SH-SY5Y (cell line): ENCODE measurements at regions not wholly inside any gene's neighbourhood (a gene's known extent, or its start where the extent isn't known, plus 50 kb on each side); places are given as distances from the start of the nearest gene placed in this dataset.

Source experiments
- GATA2 ChIP-seq: IDR thresholded peaks from 2 replicates; pipeline ENCODE4 v1.6.1; 2011; ENCODE audit warnings: mild to moderate bottlenecking, low read depth, low read length
- GATA3 ChIP-seq: IDR thresholded peaks from 2 replicates; pipeline ENCODE4 v1.6.1; 2011; ENCODE audit warnings: low read depth, mild to moderate bottlenecking, low read length, moderate library complexity

- no peak for TF ChIP-seq GATA3
- TF ChIP-seq GATA2: no peak
Observed at GRCh38 chr12:23259558-23259957, 634.6 kb downstream of the ETNK1 start.

GRCh38 chr12:23262670-23263069 lies 637.7 kb downstream of the ETNK1 start:
- no peak for TF ChIP-seq GATA3
- TF ChIP-seq GATA2: no peak

- TF ChIP-seq GATA2 (no peak), GATA3 (no peak)
Observed at GRCh38 chr12:23277831-23278230, 652.9 kb downstream of the ETNK1 start.

- no peak for TF ChIP-seq GATA2
- TF ChIP-seq GATA3: no peak
Observed at GRCh38 chr12:23281295-23281694, 656.3 kb downstream of the ETNK1 start.

GRCh38 chr12:23282701-23283100 lies 657.7 kb downstream of the ETNK1 start:
- no peak for TF ChIP-seq GATA2
- TF ChIP-seq GATA3: no peak

GRCh38 chr12:23290627-23291330 lies 658.7 kb downstream of the SOX5 start:
- TF ChIP-seq GATA2 (no peak), GATA3 (no peak)

- TF ChIP-seq GATA2 (no peak), GATA3 (no peak)
Observed at GRCh38 chr12:23303220-23303619, 646.2 kb downstream of the SOX5 start.

GRCh38 chr12:23303821-23304220 lies 645.6 kb downstream of the SOX5 start:
- TF ChIP-seq GATA2 (no peak), GATA3 (no peak)

GRCh38 chr12:23333938-23334337 lies 615.5 kb downstream of the SOX5 start:
- TF ChIP-seq GATA2: no peak
- TF ChIP-seq GATA3: no peak

GRCh38 chr12:23335593-23335992 lies 613.9 kb downstream of the SOX5 start:
- TF ChIP-seq GATA2 (no peak), GATA3 (no peak)

- TF ChIP-seq GATA2 (no peak), GATA3 (no peak)
Observed at GRCh38 chr12:23337213-23337612, 612.3 kb downstream of the SOX5 start.

GRCh38 chr12:23340351-23340750 lies 609.1 kb downstream of the SOX5 start:
- TF ChIP-seq GATA2 (0 out of 2 replicates have a peak, but pooled peaks have one; percentile 16), GATA3 (no peak)

- no peak for TF ChIP-seq GATA2
- TF ChIP-seq GATA3: no peak
Observed at GRCh38 chr12:23342407-23342806, 607.1 kb downstream of the SOX5 start.

- TF ChIP-seq GATA3 (peak; percentile 73), GATA2 (peak; percentile 67)
Observed at GRCh38 chr12:23349564-23349963, 599.9 kb downstream of the SOX5 start.

- TF ChIP-seq GATA2 (no peak), GATA3 (no peak)
Observed at GRCh38 chr12:23350808-23351207, 598.7 kb downstream of the SOX5 start.
